Activated CD8-positive, alpha-beta T cell treated with anti-CD3 and anti-CD28 coated beads for 36 hours (primary cell): ENCODE measurements at regions not wholly inside any gene's neighbourhood (a gene's known extent, or its start where the extent isn't known, plus 50 kb on each side); places are given as distances from the start of the nearest gene placed in this dataset.

ENCODE experiments used
- ATAC-seq: fragments of 200-7000 bp; cut with Tn5 transposase; one replicate; pipeline ENCODE4 v1.10.0; 2021; ENCODE audit warnings: mild to moderate bottlenecking, moderate library complexity
- CTCF ChIA-PET: fragments of 350-600 bp; sonication (Branson Sonifier 250); formaldehyde crosslinking; loops from one replicate; lab custom pipeline; 2021; ENCODE audit warnings: antibody characterized with exemption; lab: Charles Lee
- POLR2A ChIA-PET: fragments of 350-600 bp; sonication (Branson Sonifier 250); formaldehyde crosslinking; loops from one replicate; lab custom pipeline; 2021; ENCODE audit warnings: antibody characterized with exemption; lab: Charles Lee
- DNase-seq: peaks from one replicate; pipeline ENCODE4 v3.0.0-alpha.2; 2020
- H3K27ac Mint-ChIP-seq: one replicate; pipeline ENCODE4 v1.8.0; 2021; ENCODE audit warnings: mild to moderate bottlenecking, mixed read lengths
- H3K27me3 Mint-ChIP-seq: one replicate; pipeline ENCODE4 v1.8.0; 2021; ENCODE audit warnings: mixed read lengths
- H3K36me3 Mint-ChIP-seq: one replicate; pipeline ENCODE4 v1.8.0; 2021; ENCODE audit warnings: low read depth, mixed read lengths
- H3K4me1 Mint-ChIP-seq: one replicate; pipeline ENCODE4 v1.8.0; 2021; ENCODE audit warnings: low read depth, mixed read lengths
- H3K4me3 Mint-ChIP-seq: one replicate; pipeline ENCODE4 v1.8.0; 2021; ENCODE audit warnings: mild to moderate bottlenecking, moderate library complexity, mixed read lengths
- H3K9me3 Mint-ChIP-seq: one replicate; pipeline ENCODE4 v1.8.0; 2021; ENCODE audit warnings: mixed read lengths
- CTCF ChIP-seq: fragments of 200-600 bp; IDR thresholded peaks from one replicate; pipeline ENCODE4 v1.8.0; 2022; ENCODE audit warnings: antibody characterized with exemption, mild to moderate bottlenecking
- intact Hi-C: fragments of 100-400 bp; cut with micrococcal nuclease; formaldehyde crosslinking; loops from one replicate; pipeline ENCODE4 v1.10.0; 2022

GRCh38 chr18:59083136-59083818 is 56.4 kb upstream of the SEC11C start:
- Mint-ChIP-seq H3K27ac (no peak overlapping the region), H3K4me1 (peaks cover 7% of the 10 kb centered on the region), H3K36me3 (no peaks in the 10 kb centered on the region), H3K4me3 (no peak overlapping the region), H3K9me3 (no peaks in the 10 kb centered on the region), H3K27me3 (peaks cover 17% of the 10 kb centered on the region)
- DNase-seq (no peak), ATAC-seq (no peak)
- CTCF ChIA-PET, result interaction anchor here (1.1 to 7.9 kb wide), 8 partner anchors 13 to 319 kb away, joined by 3 to 55 read pairs (median 6); no protein-coding TSS in a partner anchor
- POLR2A ChIA-PET, result no interaction called here
- intact Hi-C loops, result loop anchor here (10.0 kb wide), 2 partner anchors 132 to 182 kb away; no protein-coding TSS in a partner anchor
- no peak for TF ChIP-seq CTCF

- TF ChIP-seq CTCF, result no peak
- Mint-ChIP-seq H3K4me1 (peaks cover 7% of the 10 kb centered on the region), H3K27ac (no peak overlapping the region), H3K9me3 (no peaks in the 10 kb centered on the region), H3K27me3 (peaks cover 18% of the 10 kb centered on the region), H3K36me3 (no peaks in the 10 kb centered on the region), H3K4me3 (no peak overlapping the region)
- CTCF ChIA-PET, result interaction anchor here (0.7 to 7.9 kb wide), 13 partner anchors 8 to 317 kb away, joined by 3 to 55 read pairs (median 4); no protein-coding TSS in a partner anchor
- POLR2A ChIA-PET, result no interaction called here
- DNase-seq (no peak), ATAC-seq (no peak)
- intact Hi-C loops, result loop anchor here (10.0 kb wide), 2 partner anchors 130 to 180 kb away; no protein-coding TSS in a partner anchor
These were observed 54.4 kb upstream of the SEC11C start for GRCh38 chr18:59085126-59085794.

- no peak for DNase-seq
- Mint-ChIP-seq H3K9me3 (no peaks in the 10 kb centered on the region), H3K27me3 (peaks cover 16% of the 10 kb centered on the region), H3K27ac (no peak overlapping the region), H3K4me1 (peaks cover 7% of the 10 kb centered on the region), H3K36me3 (no peaks in the 10 kb centered on the region), H3K4me3 (no peak overlapping the region)
- CTCF ChIA-PET, result interaction anchor here (0.7 to 7.9 kb wide), 7 partner anchors 15 to 317 kb away, joined by 3 to 55 read pairs (median 9); no protein-coding TSS in a partner anchor
- no peak for ATAC-seq
- POLR2A ChIA-PET, result no interaction called here
- TF ChIP-seq CTCF, result no peak
- intact Hi-C loops, result loop anchor here (10.0 kb wide), 2 partner anchors 129 to 179 kb away; no protein-coding TSS in a partner anchor
These were observed 53.9 kb upstream of the SEC11C start for GRCh38 chr18:59085797-59086196.

- ChIA-PET POLR2A (no interaction called here), CTCF (interaction anchor here (1.2 to 7.9 kb wide), 3 partner anchors 16 to 221 kb away, joined by 3 to 55 read pairs (median 28); no protein-coding TSS in a partner anchor)
- H3K36me3 Mint-ChIP-seq, result no peaks in the 10 kb centered on the region
- H3K27ac Mint-ChIP-seq, result no peak overlapping the region
- H3K27me3 Mint-ChIP-seq, result peaks cover 16% of the 10 kb centered on the region
- H3K9me3 Mint-ChIP-seq, result no peaks in the 10 kb centered on the region
- H3K4me3 Mint-ChIP-seq, result no peak overlapping the region
- H3K4me1 Mint-ChIP-seq, result peaks cover 7% of the 10 kb centered on the region
- DNase-seq (no peak), ATAC-seq (no peak)
- no peak for TF ChIP-seq CTCF
- intact Hi-C loops, result loop anchor here (10.0 kb wide), 2 partner anchors 128 to 178 kb away; no protein-coding TSS in a partner anchor
These were observed 53.2 kb upstream of the SEC11C start for GRCh38 chr18:59086522-59086921.
